BE2C (cell line): ENCODE measurements at regions not wholly inside any gene's neighbourhood (a gene's known extent, or its start where the extent isn't known, plus 50 kb on each side); places are given as distances from the start of the nearest gene placed in this dataset.

ENCODE experiments used
- DNase-seq: peaks from one replicate; pipeline ENCODE4 v3.0.0-alpha.2; 2020
- H3K27me3 ChIP-seq: fragments of 250-450 bp; sonication (Bioruptor Pico); 2 replicates; pipeline ENCODE4 v1.5.1; 2020; ENCODE audit warnings: mild to moderate bottlenecking
- H3K36me3 ChIP-seq: fragments of 250-450 bp; sonication (Bioruptor Pico); 2 replicates; pipeline ENCODE4 v1.5.1; 2020; ENCODE audit warnings: mild to moderate bottlenecking
- H3K4me1 ChIP-seq: fragments of 250-450 bp; sonication (Bioruptor Pico); 2 replicates; pipeline ENCODE4 v1.5.1; 2020
- H3K4me3 ChIP-seq: 2 replicates; pipeline ENCODE4 v1.5.1; 2011; ENCODE audit warnings: low read depth, low read length
- H3K9me3 ChIP-seq: fragments of 250-450 bp; sonication (Bioruptor Pico); 2 replicates; pipeline ENCODE4 v1.5.1; 2020
- TF ChIP-seq, protein P1 (sequence below): IDR thresholded peaks from 2 replicates; pipeline ENCODE4 v1.5.1; 2012; ENCODE audit warnings: mild to moderate bottlenecking, low read depth, low read length

DNA sequence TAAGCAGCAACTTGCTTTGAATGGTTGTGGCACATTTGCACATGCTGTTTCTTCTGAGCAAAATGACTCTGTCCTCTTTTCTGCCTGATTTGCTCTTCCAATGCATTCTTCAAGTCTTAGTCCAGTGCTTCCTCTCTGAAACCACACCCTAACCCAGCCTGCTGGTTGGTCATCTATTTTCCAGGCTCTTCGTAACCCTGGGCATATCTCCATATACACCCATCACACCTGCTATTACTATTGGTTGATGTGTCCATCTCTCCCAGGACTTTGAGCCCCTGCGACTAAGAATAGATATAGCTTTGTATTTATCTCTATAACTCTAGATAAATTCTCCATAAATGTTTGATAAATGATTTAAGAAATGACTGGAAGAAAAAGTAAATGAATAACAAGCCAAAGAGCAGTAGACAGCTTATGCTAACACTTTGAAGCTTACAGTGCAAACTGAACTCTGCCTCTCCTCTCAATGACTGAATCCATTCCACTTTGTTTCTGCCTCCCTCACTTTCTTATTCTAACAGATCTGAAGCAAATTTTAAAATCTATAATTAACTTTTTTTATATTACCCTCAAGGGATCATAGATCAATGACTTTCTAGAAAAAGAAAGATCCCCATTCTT is 59.7 kb upstream of the NT5E start:
- TF ChIP-seq, protein P1, sequence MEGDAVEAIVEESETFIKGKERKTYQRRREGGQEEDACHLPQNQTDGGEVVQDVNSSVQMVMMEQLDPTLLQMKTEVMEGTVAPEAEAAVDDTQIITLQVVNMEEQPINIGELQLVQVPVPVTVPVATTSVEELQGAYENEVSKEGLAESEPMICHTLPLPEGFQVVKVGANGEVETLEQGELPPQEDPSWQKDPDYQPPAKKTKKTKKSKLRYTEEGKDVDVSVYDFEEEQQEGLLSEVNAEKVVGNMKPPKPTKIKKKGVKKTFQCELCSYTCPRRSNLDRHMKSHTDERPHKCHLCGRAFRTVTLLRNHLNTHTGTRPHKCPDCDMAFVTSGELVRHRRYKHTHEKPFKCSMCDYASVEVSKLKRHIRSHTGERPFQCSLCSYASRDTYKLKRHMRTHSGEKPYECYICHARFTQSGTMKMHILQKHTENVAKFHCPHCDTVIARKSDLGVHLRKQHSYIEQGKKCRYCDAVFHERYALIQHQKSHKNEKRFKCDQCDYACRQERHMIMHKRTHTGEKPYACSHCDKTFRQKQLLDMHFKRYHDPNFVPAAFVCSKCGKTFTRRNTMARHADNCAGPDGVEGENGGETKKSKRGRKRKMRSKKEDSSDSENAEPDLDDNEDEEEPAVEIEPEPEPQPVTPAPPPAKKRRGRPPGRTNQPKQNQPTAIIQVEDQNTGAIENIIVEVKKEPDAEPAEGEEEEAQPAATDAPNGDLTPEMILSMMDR: no peak
- Histone ChIP-seq H3K36me3 (no peaks in the 10 kb centered on the region; the same call in 1 of the 2 replicates), H3K4me3 (no peak overlapping the region), H3K4me1 (peaks cover 41% of the 10 kb centered on the region), H3K27me3 (no peaks in the 10 kb centered on the region), H3K9me3 (no peaks in the 10 kb centered on the region)
- DNase-seq: no peak

DNA sequence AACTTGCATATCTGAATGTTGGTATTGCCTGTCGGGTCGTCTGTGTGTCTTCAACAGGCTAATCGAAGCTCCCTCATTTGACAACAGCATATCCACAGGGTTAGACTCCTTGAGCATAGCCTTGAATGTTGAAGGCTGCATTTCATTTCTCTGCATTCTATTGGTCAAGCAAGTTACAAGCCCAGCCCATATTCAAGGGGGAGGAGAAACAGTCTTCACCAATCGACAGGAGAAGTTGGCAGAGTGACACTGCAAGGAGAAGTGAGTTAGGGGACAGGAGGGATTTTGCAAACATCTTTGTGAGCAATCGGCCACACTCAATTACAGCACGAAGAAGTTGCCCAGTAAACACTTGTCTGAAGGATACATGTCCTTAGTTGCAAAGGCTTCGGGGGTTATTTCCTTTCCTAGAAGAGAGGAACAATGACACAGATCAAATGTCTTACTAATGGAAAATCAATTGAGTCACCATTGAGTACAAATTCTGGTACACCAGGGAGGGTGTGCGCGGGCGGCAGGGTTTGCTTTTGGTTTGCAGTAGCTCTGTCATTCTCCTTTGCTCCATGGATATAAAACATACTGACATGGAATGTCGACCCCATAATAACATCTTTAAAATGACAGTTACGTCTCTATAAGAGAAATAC is 60.6 kb upstream of the NT5E start:
- Histone ChIP-seq H3K9me3 (no peaks in the 10 kb centered on the region), H3K36me3 (no peaks in the 10 kb centered on the region; the same call in 1 of the 2 replicates), H3K4me3 (no peak overlapping the region), H3K4me1 (peaks cover 34% of the 10 kb centered on the region), H3K27me3 (no peaks in the 10 kb centered on the region)
- TF ChIP-seq, protein P1: no peak
- DNase-seq: no peak

DNA sequence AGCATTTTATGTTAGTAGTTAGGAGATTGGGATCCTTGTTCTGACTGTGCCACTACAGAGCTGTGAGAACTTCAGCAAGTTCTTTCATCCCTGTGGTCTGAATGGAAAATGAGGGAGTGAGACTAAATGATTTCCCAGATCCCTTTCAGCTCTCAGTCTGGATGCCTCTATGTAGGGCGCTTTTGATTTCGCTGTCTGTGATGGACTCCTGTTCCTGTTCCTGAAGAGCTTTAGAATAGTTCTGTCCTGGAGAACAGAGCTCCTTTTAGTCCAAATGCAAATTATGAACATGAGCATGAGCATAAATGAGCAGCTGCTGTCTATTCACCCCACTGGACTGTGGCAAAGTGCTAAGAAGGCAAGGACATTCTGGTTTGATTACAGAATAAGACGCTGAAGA is 61.4 kb upstream of the NT5E start:
- H3K4me3 ChIP-seq: no peak overlapping the region
- H3K9me3 ChIP-seq: no peaks in the 10 kb centered on the region
- H3K36me3 ChIP-seq: no peaks in the 10 kb centered on the region
- peaks cover 32% of the 10 kb centered on the region for H3K4me1 ChIP-seq
- DNase-seq: no peak
- no peaks in the 10 kb centered on the region for H3K27me3 ChIP-seq
- TF ChIP-seq, protein P1: no peak

DNA sequence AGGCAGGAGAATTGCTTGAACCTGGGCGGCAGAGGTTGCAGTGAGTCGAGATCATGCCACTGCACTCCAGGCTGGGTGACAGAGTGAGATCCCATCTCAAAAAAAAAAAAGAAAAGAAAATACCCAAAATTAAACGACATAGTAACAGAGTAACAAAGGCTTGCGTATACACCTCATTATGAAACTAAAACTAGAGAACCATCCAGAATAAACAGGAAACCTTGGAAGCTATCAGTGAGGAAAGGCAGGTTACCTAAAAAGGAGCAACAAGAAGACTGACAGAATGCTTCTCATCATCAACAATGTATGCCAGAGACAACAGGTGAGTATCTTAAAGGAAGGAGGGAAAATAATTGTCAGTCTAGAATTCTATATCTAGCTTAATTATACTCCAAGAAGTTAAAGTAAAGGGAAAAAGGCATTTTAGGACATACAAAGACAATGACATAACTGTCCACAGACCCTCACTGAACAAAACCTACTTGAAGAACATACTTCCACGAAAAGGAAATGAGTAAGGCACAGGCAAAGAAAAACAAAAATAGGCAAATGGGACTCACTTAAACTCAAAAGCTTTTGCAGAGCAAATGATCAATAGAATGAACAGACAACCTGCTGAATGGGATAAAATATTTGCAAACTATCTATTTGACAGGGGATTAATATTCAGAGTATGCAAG is 64.1 kb upstream of the NT5E start:
- DNase-seq: no peak
- peaks cover 26% of the 10 kb centered on the region for H3K4me1 ChIP-seq
- H3K4me3 ChIP-seq: no peak overlapping the region
- TF ChIP-seq, protein P1: no peak
- no peaks in the 10 kb centered on the region for H3K9me3 ChIP-seq
- H3K36me3 ChIP-seq: no peaks in the 10 kb centered on the region
- H3K27me3 ChIP-seq: no peaks in the 10 kb centered on the region

DNA sequence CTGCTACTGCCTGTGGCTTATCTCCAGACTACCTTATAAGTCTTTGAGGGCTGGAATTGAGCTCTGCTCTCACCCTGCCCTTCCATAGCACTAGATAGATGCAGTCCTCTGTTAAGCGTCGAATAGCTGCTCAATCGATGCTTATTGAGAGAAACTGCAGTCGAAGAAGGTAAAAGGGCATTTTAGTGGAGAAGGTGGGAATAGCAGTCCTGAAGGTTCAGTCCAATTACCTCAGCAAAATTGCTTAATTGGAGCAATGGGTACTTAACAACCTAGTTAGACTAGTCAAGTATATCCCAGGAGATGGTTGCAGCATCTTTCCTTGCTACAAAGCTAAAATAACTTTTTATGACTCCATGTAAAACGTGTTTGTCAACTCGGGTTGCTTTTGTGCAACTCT is 66.8 kb upstream of the NT5E start:
- TF ChIP-seq, protein P1: no peak
- Histone ChIP-seq H3K4me1 (peaks cover 13% of the 10 kb centered on the region), H3K4me3 (no peak overlapping the region)

DNA sequence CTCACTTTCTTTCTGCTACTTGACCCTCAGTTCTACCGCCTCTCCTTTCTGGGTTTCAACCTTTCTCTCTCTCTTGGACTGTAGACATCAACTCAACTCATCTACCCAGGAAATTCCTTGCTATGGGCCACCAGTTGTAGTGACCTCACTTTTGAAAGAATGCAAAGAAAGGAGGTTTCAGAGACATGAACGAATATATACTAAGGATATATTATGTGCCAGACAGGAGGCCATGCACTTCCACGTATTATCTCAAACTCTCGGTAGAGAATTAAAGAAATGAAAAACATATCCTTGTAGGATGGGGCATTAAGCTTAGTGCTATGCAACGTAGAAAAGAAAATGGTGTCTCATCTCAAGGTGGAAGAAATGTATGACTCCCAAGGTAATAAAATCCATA is 67.3 kb upstream of the NT5E start:
- H3K4me3 ChIP-seq: no peak overlapping the region
- TF ChIP-seq, protein P1: no peak
- no peaks in the 10 kb centered on the region for H3K9me3 ChIP-seq
- no peaks in the 10 kb centered on the region for H3K36me3 ChIP-seq
- peaks cover 9% of the 10 kb centered on the region for H3K4me1 ChIP-seq
- H3K27me3 ChIP-seq: no peaks in the 10 kb centered on the region
- no peak for DNase-seq

More for the DNA sequence above, 66.8 kb upstream of the NT5E start:
- no peaks in the 10 kb centered on the region for H3K27me3 ChIP-seq
- no peaks in the 10 kb centered on the region for H3K9me3 ChIP-seq
- no peak for DNase-seq
- H3K36me3 ChIP-seq: no peaks in the 10 kb centered on the region
